ENCODE measurements at regions not wholly inside any gene's neighbourhood (a gene's known extent, or its start where the extent isn't known, plus 50 kb on each side); places are given as distances from the start of the nearest gene placed in this dataset.

DNA sequence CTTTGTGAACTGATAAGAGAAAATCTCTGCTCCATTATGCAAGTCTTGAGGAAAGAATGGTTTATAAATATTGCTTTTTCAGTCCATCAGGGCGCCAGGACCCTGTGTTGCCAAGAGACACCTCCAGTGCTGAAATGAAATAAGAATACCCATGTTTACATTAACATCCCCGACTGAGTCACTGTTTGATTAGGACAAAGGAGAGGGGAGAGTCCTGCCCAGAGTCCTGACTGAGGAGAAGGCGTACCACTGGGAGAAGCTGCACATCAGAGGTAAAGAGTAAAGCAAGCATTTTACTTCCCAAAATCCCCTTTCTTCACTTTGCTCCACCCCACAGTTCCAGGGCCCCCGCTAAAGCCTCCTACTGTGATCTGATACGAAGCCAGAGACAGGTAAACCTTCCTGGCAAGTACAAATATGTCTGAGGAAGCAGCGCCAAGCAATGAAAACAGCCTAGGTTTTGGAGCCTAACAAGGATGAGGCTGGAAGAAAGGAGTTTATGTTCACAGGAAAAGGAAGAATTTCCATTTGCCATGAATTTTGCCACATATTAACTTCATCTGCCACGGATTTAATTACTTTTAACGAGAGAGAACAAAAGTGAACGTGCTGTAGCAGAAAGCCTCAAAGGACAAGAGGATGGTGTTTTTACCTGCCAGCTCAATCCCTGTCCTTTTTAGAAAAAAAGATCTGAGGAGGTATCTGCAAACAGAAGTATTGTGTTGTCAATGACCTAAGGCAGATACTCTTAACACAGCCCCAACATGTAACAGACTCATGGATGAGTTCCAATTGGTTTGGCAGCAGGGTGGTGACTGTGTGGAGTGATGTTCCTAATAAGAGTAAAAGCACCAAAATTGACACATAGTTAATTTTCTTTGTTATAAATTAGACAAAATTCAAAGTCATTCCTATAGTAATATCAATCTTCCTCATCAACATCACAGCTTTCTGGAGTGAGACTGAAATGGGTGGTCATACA lies 209.4 kb upstream of the TLE4 start:
- no peak for DNase-seq

GRCh38 chr9:79369676-79370075 lies 202.1 kb upstream of the TLE4 start:
- no peak for DNase-seq

- no peak for DNase-seq
Measured at GRCh38 chr9:79371301-79371700, 200.5 kb upstream of the TLE4 start.

GRCh38 chr9:79371948-79372555 lies 199.7 kb upstream of the TLE4 start:
- DNase-seq, result no peak

DNA sequence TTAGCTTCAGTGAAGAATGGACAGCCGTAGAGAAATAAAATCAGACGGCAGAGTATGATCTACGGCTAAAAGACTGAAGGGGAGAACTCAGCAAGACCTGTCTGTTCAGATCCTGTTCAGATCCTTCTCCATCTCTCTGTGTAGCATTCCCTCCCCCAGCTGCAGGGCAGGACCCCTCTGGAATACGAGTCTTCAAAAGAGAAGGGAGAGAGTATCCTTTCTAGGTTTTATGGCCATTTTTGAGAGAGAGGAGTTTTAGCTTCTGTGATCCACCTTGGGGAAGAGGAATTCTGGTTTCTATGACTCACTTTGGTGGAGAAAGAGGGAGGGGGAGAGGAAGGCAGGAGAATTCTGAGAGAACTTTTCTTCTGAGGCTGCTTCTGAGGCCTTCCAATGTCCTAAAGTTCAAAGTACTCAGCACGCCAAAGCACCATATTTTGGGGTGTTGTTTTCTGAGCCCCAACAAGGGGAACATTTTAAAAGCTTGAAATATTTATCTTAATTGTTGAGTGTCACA lies 194.4 kb upstream of the TLE4 start:
- DNase-seq, result no peak

GRCh38 chr9:79378107-79378506 lies 193.7 kb upstream of the TLE4 start:
- DNase-seq, result no peak

DNA sequence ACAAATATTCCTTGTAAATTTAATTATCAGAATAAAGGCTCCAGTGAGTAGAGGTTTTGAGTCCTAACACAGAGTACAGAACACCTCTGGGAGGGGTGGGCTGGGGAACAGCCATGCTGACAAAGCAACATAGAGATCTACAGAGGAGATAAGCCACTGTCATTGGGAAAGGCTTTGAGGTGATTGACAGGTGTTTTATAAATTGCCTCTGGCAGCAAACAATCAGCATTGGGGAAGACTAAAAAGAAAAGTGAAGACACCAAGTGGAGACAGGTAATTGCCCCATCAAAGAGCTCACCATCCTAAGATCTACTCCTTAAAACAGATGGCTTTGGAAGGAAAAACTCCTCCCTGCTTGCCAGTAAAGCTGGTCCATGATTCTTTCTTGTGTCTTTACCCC lies 189.7 kb upstream of the TLE4 start:
- DNase-seq, result no peak

DNA sequence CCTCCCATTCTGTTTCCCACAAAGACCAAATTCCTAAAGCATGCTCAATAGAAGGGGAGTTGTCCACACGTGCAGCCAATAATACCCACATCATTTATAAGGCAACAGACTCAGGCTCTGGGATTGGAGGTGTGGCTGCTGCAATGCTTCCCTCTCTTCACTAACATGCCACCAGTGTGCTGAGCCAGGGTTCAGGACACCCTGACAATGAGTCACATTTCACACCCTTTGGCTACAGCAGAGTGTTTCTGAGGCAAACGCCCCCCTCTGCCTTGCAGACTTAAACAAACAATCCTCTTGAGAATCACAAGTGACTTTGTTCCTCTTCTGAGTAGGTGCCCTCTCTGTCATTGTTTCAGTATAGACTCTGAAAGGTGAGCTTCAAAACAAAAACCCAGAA lies 189.3 kb upstream of the TLE4 start:
- DNase-seq, result no peak

DNA sequence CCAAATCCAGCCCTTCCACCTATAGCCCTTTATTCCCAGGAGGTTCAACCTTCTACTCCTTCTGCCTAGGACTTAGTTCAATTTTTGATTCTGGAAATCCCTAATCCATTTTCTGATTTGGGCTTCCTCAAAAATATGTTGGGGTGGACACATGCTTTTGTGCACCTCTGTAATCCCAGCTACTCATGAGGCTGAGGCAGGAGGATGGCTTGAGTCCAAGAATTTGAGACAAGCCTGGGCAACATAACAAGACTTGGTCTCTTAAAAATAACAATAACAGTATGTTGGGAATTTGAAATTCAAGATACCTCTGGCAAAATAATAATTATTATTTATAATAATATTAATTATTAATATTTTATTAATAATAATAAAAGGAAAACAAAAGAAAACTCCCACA lies 188.7 kb upstream of the TLE4 start:
- no peak for DNase-seq

DNA sequence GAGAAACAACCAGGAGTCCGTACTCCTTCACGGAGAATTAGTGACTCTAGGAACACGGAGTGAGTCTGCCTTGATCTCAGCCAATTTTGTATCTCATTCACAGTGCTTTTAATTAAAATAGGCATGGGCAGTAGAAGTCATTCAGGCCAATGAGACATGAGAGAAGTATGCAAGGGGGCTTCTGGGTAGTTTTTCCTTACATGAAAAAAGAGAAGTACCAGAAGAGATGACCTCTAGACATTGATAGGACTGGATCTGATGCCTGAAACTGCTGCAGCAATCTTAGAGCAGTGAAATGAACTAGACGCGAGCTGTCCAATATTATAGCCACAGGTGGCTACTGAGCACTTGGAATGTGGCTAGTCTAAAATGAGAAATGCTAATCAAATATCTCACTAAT lies 187.7 kb upstream of the TLE4 start:
- no peak for DNase-seq

DNA sequence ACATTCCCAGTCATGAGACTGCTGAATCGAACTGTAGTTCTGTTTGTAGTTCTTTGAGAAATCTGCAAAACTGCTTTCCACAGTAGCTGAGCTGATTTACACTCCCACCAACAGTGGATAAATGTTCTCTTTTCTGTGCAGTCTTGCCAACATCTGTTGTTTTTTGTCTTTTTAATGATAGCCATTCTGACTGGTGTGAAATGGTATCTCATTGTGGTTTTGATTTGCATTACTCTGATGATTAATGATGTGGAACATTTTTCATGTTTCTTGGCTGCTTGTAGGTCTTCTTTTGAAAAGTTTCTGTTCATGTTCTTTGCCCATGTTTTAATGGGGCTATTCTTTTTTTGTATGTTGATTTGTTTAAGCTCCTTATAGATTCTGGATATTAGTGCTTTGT lies 187.3 kb upstream of the TLE4 start:
- DNase-seq, result no peak

DNA sequence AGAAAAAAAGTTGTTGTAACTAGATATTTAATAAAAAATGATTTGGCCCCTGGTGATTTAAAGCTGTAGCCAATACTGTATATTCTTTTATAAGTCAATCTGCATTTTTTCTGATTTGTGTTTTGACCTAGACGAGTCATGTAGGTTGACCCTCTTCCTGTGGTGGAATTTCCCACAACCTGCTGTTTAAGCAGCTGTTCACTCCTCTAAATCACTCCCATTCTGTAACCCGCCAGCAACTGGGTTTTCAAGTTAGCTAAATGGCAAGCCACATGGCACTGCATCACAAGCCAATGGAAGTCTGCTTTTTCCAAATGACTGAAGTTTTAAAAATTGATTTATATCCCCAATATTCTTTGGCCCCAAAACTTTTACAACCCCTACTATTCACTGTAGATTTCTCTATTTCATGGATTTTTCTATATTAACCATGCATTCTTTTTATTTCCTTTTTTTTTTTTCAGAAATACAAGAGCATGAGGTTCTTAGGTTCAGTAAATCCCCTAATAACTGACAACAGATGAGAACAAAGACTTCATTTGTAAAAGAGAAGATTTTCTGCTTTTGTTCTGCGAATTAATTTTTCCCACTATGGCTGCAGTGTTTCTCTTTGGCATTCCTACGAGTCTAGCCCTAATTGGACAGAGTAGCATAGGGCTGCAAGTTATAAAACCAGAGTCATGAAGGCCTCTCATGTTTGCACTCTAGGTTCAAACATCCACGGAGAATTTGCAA lies 184.5 kb upstream of the TLE4 start:
- no peak for DNase-seq

GRCh38 chr9:79390077-79390698 lies 181.6 kb upstream of the TLE4 start:
- DNase-seq, result no peak

DNA sequence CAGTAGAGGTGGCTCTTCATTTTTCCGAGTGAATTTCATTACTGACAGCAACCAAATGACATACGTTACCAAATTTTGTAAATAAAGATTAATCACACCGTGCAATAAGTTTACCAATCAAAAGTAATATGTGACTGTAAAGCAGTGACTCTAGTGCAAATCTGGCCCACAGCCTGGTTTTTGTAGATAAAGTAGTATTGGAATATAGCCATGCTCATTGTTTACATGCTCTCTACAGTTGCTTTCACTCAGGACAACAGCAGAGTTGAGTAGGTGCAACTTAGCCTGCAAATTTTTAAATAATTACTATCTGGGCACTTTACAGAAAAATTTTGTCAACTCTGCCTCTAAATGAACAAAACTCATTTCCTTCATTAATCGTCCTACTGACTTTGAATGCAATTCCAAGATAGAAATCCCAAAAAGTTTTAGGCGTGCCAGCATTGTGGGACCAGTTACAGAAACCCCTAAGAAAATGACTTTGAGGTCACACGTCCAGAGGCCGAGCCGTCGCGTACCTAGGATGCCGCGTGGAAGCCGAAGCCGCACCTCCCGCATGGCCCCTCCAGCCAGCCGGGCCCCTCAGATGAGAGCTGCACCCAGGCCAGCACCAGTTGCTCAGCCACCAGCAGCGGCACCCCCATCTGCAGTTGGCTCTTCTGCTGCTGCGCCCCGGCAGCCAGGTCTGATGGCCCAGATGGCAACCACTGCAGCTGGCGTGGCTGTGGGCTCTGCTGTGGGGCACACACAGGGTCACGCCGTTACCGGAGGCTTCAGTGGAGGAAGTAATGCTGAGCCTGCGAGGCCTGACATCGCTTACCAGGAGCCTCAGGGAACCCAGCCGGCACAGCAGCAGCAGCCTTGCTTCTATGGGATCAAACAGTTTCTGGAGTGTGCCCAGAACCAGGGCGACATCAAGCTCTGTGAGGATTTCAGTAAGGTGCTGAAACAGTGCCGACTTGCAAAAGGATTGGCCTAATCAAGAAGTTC lies 180.7 kb upstream of the TLE4 start:
- DNase-seq, result no peak

DNA sequence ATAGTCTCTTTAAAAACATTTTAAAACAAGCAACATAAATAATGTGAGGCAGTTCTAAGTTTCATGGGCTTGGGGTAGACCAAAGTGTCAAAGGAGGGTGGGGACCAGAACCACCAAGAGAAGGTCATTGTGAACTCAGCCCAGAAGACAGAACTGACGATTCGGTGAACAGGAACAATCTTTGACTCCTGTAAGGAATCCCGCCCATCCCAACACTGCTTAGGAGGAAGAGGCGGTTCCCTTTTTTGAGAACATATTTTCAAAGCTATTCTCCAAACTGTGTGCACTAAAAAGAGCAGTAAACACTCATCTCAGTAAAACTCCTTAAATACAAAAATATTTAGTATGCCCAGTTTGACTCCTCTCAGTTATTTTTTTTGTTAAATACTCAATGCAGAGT lies 176.5 kb upstream of the TLE4 start:
- DNase-seq, result no peak

GRCh38 chr9:79395755-79396154 lies 176.0 kb upstream of the TLE4 start:
- no peak for DNase-seq

GRCh38 chr9:79396168-79396567 lies 175.6 kb upstream of the TLE4 start:
- DNase-seq, result no peak

- no peak for DNase-seq
Measured at GRCh38 chr9:79403495-79403894, 168.3 kb upstream of the TLE4 start.

- DNase-seq, result no peak
Measured at GRCh38 chr9:79408200-79408599, 163.6 kb upstream of the TLE4 start.

GRCh38 chr9:79408617-79409016 lies 163.1 kb upstream of the TLE4 start:
- DNase-seq, result no peak

- DNase-seq, result no peak
Measured at GRCh38 chr9:79409182-79409823, 162.5 kb upstream of the TLE4 start.

All from activated CD4-positive, alpha-beta T cell treated with anti-CD3 and anti-CD28 coated beads, Interleukin-2, amount 50 U/mL, for 1 hour (primary cell).